ENCODE measurements at regions not wholly inside any gene's neighbourhood (a gene's known extent, or its start where the extent isn't known, plus 50 kb on each side); places are given as distances from the start of the nearest gene placed in this dataset.

GRCh38 chr2:59532808-59533207 is 1020.6 kb downstream of the BCL11A start:
- DNase-seq: no peak
- H3K9me3 ChIP-seq: no peaks in the 10 kb centered on the region
- 97 to 99% (median 98%) methylated on average over 3 of the region's 3 CpGs for WGBS, 3 donors
- TF ChIP-seq CTCF (IDR thresholded peaks at IDR 0.05): no peak
- H3K36me3 ChIP-seq (ENCODE audit: insufficient read depth in 1 of 2, low read depth in 1 of 2): no peaks in the 10 kb centered on the region
- no peak overlapping the region for H3K4me3 ChIP-seq
- no peaks in the 10 kb centered on the region for H3K4me1 ChIP-seq
- H3K27me3 ChIP-seq (ENCODE audit: insufficient read depth in 3 of 3, low read length in 2 of 3): no peaks in the 10 kb centered on the region
- H3K27ac ChIP-seq: no peak overlapping the region
- ATAC-seq: no peak
- intact Hi-C loops (cut with DNase I): no loop called here

GRCh38 chr2:59530258-59530657 is 1023.2 kb downstream of the BCL11A start:
- no peak for ATAC-seq
- no peak for DNase-seq
- 25 to 45% (median 45%) methylated on average over 1 of the region's 1 CpG for WGBS, 3 donors
- no peaks in the 10 kb centered on the region for H3K4me1 ChIP-seq
- no peak overlapping the region for H3K27ac ChIP-seq
- no peak overlapping the region for H3K4me3 ChIP-seq
- no peaks in the 10 kb centered on the region for H3K27me3 ChIP-seq (ENCODE audit: insufficient read depth in 3 of 3, low read length in 2 of 3)
- H3K36me3 ChIP-seq (ENCODE audit: insufficient read depth in 1 of 2, low read depth in 1 of 2): no peaks in the 10 kb centered on the region
- no peak for TF ChIP-seq CTCF (IDR thresholded peaks at IDR 0.05)
- intact Hi-C loops (cut with DNase I): no loop called here
- no peaks in the 10 kb centered on the region for H3K9me3 ChIP-seq

- Histone ChIP-seq H3K27me3 (ENCODE audit: insufficient read depth in 3 of 3, low read length in 2 of 3) (no peaks in the 10 kb centered on the region), H3K4me3 (no peak overlapping the region), H3K9me3 (no peaks in the 10 kb centered on the region), H3K4me1 (no peaks in the 10 kb centered on the region), H3K36me3 (ENCODE audit: insufficient read depth in 1 of 2, low read depth in 1 of 2) (no peaks in the 10 kb centered on the region), H3K27ac (no peak overlapping the region)
- WGBS, 3 donors: 12 to 20% (median 16%) methylated on average over 7 of the region's 7 CpGs
- DNase-seq (no peak), ATAC-seq (no peak)
- TF ChIP-seq CTCF (IDR thresholded peaks at IDR 0.05): no peak
- intact Hi-C loops (cut with DNase I): no loop called here
These were observed 1023.7 kb downstream of the BCL11A start for GRCh38 chr2:59529726-59530125.

GRCh38 chr2:59528525-59528924 is 1024.9 kb downstream of the BCL11A start:
- ATAC-seq: no peak
- no peak for TF ChIP-seq CTCF (IDR thresholded peaks at IDR 0.05)
- DNase-seq: no peak
- Histone ChIP-seq H3K27me3 (ENCODE audit: insufficient read depth in 3 of 3, low read length in 2 of 3) (no peaks in the 10 kb centered on the region), H3K36me3 (ENCODE audit: insufficient read depth in 1 of 2, low read depth in 1 of 2) (no peaks in the 10 kb centered on the region), H3K4me3 (no peak overlapping the region), H3K27ac (no peak overlapping the region), H3K4me1 (no peaks in the 10 kb centered on the region), H3K9me3 (no peaks in the 10 kb centered on the region)
- intact Hi-C loops (cut with DNase I): no loop called here
- 60 to 63% (median 61%) methylated on average over 4 of the region's 4 CpGs for WGBS, 3 donors

- ATAC-seq (no peak), DNase-seq (no peak)
- no peak overlapping the region for H3K27ac ChIP-seq
- no peaks in the 10 kb centered on the region for H3K9me3 ChIP-seq
- H3K4me1 ChIP-seq: no peaks in the 10 kb centered on the region
- TF ChIP-seq CTCF (IDR thresholded peaks at IDR 0.05): no peak
- intact Hi-C loops (cut with DNase I): no loop called here
- no peaks in the 10 kb centered on the region for H3K36me3 ChIP-seq (ENCODE audit: insufficient read depth in 1 of 2, low read depth in 1 of 2)
- H3K27me3 ChIP-seq (ENCODE audit: insufficient read depth in 3 of 3, low read length in 2 of 3): no peaks in the 10 kb centered on the region
- H3K4me3 ChIP-seq: no peak overlapping the region
These were observed 1050.5 kb downstream of the BCL11A start for GRCh38 chr2:59502981-59503380.
